ENCODE measurements at regions not wholly inside any gene's neighbourhood (a gene's known extent, or its start where the extent isn't known, plus 50 kb on each side); places are given as distances from the start of the nearest gene placed in this dataset.
A peak's percentile ranks its signal among the peaks of the same experiment; 100 is the strongest.
"Not testable (repeated sequence)": the region's sequence is repeated elsewhere in the genome, so short reads cannot be mapped to it uniquely, and the experiment has no call there.

GRCh38 chr15:91649016-91649415 lies 204.5 kb upstream of the SLCO3A1 start:
- H3K27ac ChIP-seq = no peak overlapping the region
- TF ChIP-seq CTCF (conservative IDR thresholded peaks at IDR 0.05) = no peak

GRCh38 chr15:91649831-91650321 lies 203.6 kb upstream of the SLCO3A1 start:
- no peak overlapping the region for H3K27ac ChIP-seq
- TF ChIP-seq CTCF (conservative IDR thresholded peaks at IDR 0.05) = no peak

GRCh38 chr15:91651251-91651650 lies 202.3 kb upstream of the SLCO3A1 start:
- H3K27ac ChIP-seq = no peak overlapping the region
- TF ChIP-seq CTCF (conservative IDR thresholded peaks at IDR 0.05) = no peak

GRCh38 chr15:91652610-91653207 lies 200.8 kb upstream of the SLCO3A1 start:
- no peak overlapping the region for H3K27ac ChIP-seq
- no peak for TF ChIP-seq CTCF (conservative IDR thresholded peaks at IDR 0.05)

GRCh38 chr15:91655563-91656290 lies 197.8 kb upstream of the SLCO3A1 start:
- H3K27ac ChIP-seq = not testable (repeated sequence)

- H3K27ac ChIP-seq = no peak overlapping the region
- peak; percentile 17; the same call in 1 of the 2 replicates for TF ChIP-seq CTCF (conservative IDR thresholded peaks at IDR 0.05)
Observed at GRCh38 chr15:91660174-91660649, 193.3 kb upstream of the SLCO3A1 start.

- no peak overlapping the region for H3K27ac ChIP-seq
- TF ChIP-seq CTCF (conservative IDR thresholded peaks at IDR 0.05) = no peak
Observed at GRCh38 chr15:91664224-91664836, 189.2 kb upstream of the SLCO3A1 start.
